ENCODE measurements at regions not wholly inside any gene's neighbourhood (a gene's known extent, or its start where the extent isn't known, plus 50 kb on each side); places are given as distances from the start of the nearest gene placed in this dataset.

DNA sequence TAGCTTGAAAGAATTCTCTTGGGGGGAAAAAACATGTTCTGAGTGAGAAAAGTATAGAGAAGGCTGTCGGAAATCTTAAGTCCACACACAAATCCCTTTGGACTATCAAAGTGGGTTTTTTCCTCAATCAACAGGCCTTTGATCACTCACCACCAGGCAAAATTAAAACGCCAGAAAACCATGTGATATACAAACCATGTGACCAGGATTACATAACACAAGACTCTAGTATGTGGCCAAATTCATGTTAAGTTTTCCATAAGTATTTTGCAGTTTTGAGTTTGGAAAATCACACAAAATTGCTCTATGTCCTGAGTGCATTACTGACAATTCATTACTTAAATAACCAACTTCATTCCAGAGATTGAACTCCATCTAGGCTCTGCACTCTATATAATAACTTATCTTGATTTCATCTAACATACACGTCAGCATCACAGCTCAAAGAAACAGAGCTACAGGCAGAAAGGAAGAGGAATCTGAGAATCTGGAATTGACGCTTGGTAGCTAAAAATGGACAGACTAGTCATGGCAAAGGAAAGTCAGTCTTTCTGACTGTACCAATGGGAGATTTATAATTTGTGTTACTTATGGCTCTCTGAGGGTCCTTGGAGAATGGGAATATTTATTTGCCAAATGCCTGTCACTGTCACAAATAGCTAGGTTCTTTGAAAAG is 383.5 kb downstream of the SFMBT2 start:
- peaks cover 33% of the 10 kb centered on the region for H3K9me3 ChIP-seq (replicated peaks; ENCODE audit: control insufficient read depth, insufficient read depth, low read depth, low read length)
- no peaks in the 10 kb centered on the region for H3K9me1 ChIP-seq (ENCODE audit: control insufficient read depth, insufficient read depth, low read length)
- H2AFZ ChIP-seq (ENCODE audit: low read depth, low read length) = peak overlapping the region; percentile 80
- no TSS peak for BruUV-seq (replicated peaks)
- H3K9ac ChIP-seq (ENCODE audit: insufficient read depth in 1 of 2, low read depth in 2 of 2, low read length in 2 of 2) = peak overlapping the region in 1 of 2 experiments; percentile 66; a peak in 2 of 4 replicates
- H3K4me3 ChIP-seq = no peak overlapping the region
- H3K27me3 ChIP-seq (ENCODE audit: control insufficient read depth in 2 of 2, insufficient read depth in 2 of 2, low read length in 2 of 2) = no peaks in the 10 kb centered on the region
- no peaks in the 10 kb centered on the region for H4K20me1 ChIP-seq (replicated peaks; ENCODE audit: control insufficient read depth, insufficient read depth, low read length)
- POLR2A ChIA-PET = interaction anchor here (0.6 to 1.1 kb wide), 2 partner anchors 15 to 1124 kb away, joined by 3 to 4 read pairs; no protein-coding TSS in a partner anchor
- no peaks in the 10 kb centered on the region; the same call in 2 of the 3 replicates for H3K36me3 ChIP-seq (ENCODE audit: control insufficient read depth, insufficient read depth, low read length)
- peak overlapping the region; percentile 98 for H3K27ac ChIP-seq (ENCODE audit: extremely low read depth, low read depth, low read length)
- intact Hi-C loops (cut with micrococcal nuclease) (no loop called here), in situ Hi-C loops (cut with MboI) (no loop called here)
- peaks cover 2 to 33% of the 10 kb centered on the region in 2 experiments; a peak in 4 of 5 replicates for H3K4me1 ChIP-seq (replicated peaks in 1 of 2; ENCODE audit: control insufficient read depth in 2 of 2, insufficient read depth in 2 of 2, low read length in 2 of 2)
- H3K4me2 ChIP-seq (ENCODE audit: insufficient read depth, low read length) = peak overlapping the region; percentile 74; the same call in 1 of the 2 replicates
- CTCF ChIA-PET (ENCODE audit: low intra/inter-chr PET ratio) = no interaction called here
- FAIRE-seq (peak; percentile 64), DNase-seq (ENCODE audit: extremely low read depth in 1 of 4, low spot score in 3 of 4) (peak in 2 of 4 experiments; percentile 24 to 47), ATAC-seq (no peak)
- H3K79me2 ChIP-seq (ENCODE audit: control insufficient read depth, insufficient read depth, low read length) = no peaks in the 10 kb centered on the region
- WGBS (ENCODE audit: insufficient coverage, low coverage, missing lambda C conversion rate) = 33% methylated on average over 4 of the region's 4 CpGs
- no peak; the same call in 1 of the 2 replicates for TF ChIP-seq ZNF584 (CRISPR knock-in tag; IDR thresholded peaks at IDR 0.05; ENCODE audit: low read depth)
- no peak for TF ChIP-seq HEY1 (CRISPR knock-in tag; IDR thresholded peaks at IDR 0.05; ENCODE audit: borderline replicate concordance)
- TF ChIP-seq HNRNPK (IDR thresholded peaks at IDR 0.05; ENCODE audit: low read depth, low read length, poor library complexity, severe bottlenecking) = no peak
- TF ChIP-seq PKNOX1 (IDR thresholded peaks at IDR 0.05) = 0 out of 2 replicates have a peak, but pooled peaks have one; percentile 7
- peak; percentile 49 for TF ChIP-seq ZNF311 (CRISPR knock-in tag; IDR thresholded peaks at IDR 0.05)
- TF ChIP-seq HDAC2 (IDR thresholded peaks at IDR 0.05) = no peak
- 0 out of 2 replicates have a peak, but pooled peaks have one; percentile 10 for TF ChIP-seq ZNF444 (CRISPR knock-in tag; IDR thresholded peaks at IDR 0.05)
- TF ChIP-seq, protein P1, sequence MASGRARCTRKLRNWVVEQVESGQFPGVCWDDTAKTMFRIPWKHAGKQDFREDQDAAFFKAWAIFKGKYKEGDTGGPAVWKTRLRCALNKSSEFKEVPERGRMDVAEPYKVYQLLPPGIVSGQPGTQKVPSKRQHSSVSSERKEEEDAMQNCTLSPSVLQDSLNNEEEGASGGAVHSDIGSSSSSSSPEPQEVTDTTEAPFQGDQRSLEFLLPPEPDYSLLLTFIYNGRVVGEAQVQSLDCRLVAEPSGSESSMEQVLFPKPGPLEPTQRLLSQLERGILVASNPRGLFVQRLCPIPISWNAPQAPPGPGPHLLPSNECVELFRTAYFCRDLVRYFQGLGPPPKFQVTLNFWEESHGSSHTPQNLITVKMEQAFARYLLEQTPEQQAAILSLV (tag; IDR thresholded peaks at IDR 0.05) = no peak
- TF ChIP-seq, protein P2, sequence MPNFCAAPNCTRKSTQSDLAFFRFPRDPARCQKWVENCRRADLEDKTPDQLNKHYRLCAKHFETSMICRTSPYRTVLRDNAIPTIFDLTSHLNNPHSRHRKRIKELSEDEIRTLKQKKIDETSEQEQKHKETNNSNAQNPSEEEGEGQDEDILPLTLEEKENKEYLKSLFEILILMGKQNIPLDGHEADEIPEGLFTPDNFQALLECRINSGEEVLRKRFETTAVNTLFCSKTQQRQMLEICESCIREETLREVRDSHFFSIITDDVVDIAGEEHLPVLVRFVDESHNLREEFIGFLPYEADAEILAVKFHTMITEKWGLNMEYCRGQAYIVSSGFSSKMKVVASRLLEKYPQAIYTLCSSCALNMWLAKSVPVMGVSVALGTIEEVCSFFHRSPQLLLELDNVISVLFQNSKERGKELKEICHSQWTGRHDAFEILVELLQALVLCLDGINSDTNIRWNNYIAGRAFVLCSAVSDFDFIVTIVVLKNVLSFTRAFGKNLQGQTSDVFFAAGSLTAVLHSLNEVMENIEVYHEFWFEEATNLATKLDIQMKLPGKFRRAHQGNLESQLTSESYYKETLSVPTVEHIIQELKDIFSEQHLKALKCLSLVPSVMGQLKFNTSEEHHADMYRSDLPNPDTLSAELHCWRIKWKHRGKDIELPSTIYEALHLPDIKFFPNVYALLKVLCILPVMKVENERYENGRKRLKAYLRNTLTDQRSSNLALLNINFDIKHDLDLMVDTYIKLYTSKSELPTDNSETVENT (CRISPR knock-in tag; IDR thresholded peaks at IDR 0.05) = no peak
- TF ChIP-seq TCF3 (CRISPR knock-in tag; IDR thresholded peaks at IDR 0.05) = no peak
- 0 out of 2 replicates have a peak, but pooled peaks have one; percentile 23 for TF ChIP-seq ZFX (CRISPR knock-in tag; IDR thresholded peaks at IDR 0.05)
- TF ChIP-seq CREM (IDR thresholded peaks at IDR 0.05; ENCODE audit: low read depth) = peak; percentile 58; the same call in 1 of the 2 replicates
- peak; percentile 72; the same call in 1 of the 2 replicates for TF ChIP-seq HMBOX1 (IDR thresholded peaks at IDR 0.05)
- no peak for TF ChIP-seq SAFB2 (IDR thresholded peaks at IDR 0.05; ENCODE audit: borderline replicate concordance, low read depth, low read length, severe bottlenecking)
- no peak for TF ChIP-seq HMG20A (CRISPR knock-in tag; conservative IDR thresholded peaks at IDR 0.05)
- TF ChIP-seq MEIS2 (IDR thresholded peaks at IDR 0.05; ENCODE audit: partially characterized antibody) = peak; percentile 27
- 0 out of 2 replicates have a peak, but pooled peaks have one; percentile 43 for TF ChIP-seq GATAD2B (IDR thresholded peaks at IDR 0.05; ENCODE audit: borderline replicate concordance)
- TF ChIP-seq SMARCE1 (IDR thresholded peaks at IDR 0.05) = no peak
